Fibroblast of mammary gland (primary cell): ENCODE measurements at regions not wholly inside any gene's neighbourhood (a gene's known extent, or its start where the extent isn't known, plus 50 kb on each side); places are given as distances from the start of the nearest gene placed in this dataset.
A peak's percentile ranks its signal among the peaks of the same experiment; 100 is the strongest.
"Not testable (repeated sequence)": the region's sequence is repeated elsewhere in the genome, so short reads cannot be mapped to it uniquely, and the experiment has no call there.

Source experiments
- DNase-seq: peaks from one replicate; pipeline ENCODE4 v3.0.0-alpha.2; 2010; ENCODE audit warnings: low read depth
- H3K4me3 ChIP-seq: 2 replicates; pipeline ENCODE4 v1.5.1; 2011; ENCODE audit warnings: low read depth, mild to moderate bottlenecking, low read length, moderate library complexity; ENCODE audit not compliant: control insufficient read depth
- TF ChIP-seq, protein P1 (sequence below): conservative IDR thresholded peaks from 2 replicates; pipeline ENCODE4 v1.5.1; 2011; ENCODE audit warnings: low read depth, low read length, inconsistent platforms; ENCODE audit not compliant: control insufficient read depth, insufficient read depth

DNA sequence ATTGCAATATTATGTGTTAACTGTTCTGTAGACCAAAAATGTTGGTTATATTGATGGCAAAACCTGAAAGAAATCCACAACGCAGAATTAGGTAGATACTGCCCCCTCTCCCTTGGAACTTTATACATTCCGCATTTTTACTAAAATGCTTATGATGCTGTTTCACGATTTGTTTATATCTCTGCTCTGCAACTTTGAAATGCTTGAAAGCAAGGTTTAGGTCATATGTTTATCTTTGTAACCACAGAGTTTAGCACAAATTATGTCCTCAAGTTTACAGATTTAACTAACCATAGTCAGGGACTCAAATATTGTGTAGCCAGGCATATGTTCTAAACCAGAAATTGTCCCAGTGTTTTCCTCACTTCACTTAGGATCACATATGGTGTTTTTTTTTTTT lies 66.1 kb upstream of the H2AZ1 start:
- DNase-seq = no peak
- H3K4me3 ChIP-seq = no peak overlapping the region
- TF ChIP-seq, protein P1, sequence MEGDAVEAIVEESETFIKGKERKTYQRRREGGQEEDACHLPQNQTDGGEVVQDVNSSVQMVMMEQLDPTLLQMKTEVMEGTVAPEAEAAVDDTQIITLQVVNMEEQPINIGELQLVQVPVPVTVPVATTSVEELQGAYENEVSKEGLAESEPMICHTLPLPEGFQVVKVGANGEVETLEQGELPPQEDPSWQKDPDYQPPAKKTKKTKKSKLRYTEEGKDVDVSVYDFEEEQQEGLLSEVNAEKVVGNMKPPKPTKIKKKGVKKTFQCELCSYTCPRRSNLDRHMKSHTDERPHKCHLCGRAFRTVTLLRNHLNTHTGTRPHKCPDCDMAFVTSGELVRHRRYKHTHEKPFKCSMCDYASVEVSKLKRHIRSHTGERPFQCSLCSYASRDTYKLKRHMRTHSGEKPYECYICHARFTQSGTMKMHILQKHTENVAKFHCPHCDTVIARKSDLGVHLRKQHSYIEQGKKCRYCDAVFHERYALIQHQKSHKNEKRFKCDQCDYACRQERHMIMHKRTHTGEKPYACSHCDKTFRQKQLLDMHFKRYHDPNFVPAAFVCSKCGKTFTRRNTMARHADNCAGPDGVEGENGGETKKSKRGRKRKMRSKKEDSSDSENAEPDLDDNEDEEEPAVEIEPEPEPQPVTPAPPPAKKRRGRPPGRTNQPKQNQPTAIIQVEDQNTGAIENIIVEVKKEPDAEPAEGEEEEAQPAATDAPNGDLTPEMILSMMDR = no peak

DNA sequence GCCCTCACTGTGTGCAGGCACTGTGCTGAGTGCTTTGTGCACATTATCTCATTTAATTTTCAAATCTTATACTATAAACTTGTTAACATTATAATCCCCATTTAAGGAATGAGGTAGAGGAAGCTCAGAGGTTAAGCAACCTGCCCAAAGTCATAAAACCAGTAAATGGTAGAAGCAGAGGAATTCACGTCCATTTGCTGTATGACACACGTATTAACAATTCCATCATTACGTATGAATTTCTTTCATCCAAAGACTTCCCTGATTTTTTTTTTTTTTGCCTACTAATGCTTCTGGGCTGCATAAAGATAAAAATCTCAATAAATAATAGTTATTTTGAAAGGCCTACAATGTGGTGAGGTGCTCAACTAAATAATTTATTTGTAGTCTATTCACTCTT lies 64.5 kb upstream of the H2AZ1 start:
- no peak for DNase-seq
- no peak overlapping the region for H3K4me3 ChIP-seq
- TF ChIP-seq, protein P1 = no peak

DNA sequence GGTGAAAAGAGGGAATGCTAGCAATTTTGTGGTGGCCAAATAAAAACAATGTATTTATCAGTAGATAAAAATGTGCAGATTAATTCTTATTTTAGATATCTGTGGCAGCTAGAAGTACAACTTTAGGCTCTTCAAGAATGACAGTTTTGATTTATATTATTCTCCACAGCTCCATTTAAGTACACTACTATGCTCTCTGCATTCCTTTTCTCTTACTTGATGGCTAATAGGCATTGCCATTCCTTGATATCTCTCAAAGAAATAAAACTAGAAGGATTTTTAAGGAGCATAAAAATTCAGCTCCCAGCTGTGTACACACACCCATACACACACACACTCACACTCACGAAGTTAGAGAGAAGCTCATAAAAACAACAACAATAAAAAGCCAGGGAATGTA lies 59.4 kb upstream of the H2AZ1 start:
- TF ChIP-seq, protein P1 = no peak
- no peak for DNase-seq
- no peak overlapping the region for H3K4me3 ChIP-seq

- DNase-seq = peak; percentile 64
- TF ChIP-seq, protein P1 = no peak
- no peak overlapping the region for H3K4me3 ChIP-seq
Measured at GRCh38 chr4:100008048-100008447, 58.0 kb upstream of the H2AZ1 start.

DNA sequence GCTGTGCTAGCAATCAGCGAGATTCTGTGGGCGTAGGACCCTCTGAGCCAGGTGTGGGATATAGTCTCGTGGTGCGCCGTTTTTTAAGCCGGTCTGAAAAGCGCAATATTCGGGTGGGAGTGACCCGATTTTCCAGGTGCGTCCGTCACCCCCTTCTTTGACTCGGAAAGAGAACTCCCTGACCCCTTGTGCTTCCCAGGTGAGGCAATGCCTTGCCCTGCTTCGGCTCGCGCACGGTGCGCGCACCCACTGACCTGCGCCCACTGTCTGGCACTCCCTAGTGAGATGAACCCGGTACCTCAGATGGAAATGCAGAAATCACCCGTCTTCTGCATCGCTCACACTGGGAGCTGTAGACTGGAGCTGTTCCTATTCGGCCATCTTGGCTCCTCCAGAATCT lies 56.1 kb upstream of the H2AZ1 start:
- not testable (repeated sequence) for H3K4me3 ChIP-seq, DNase-seq
